SK-N-MC (cell line): ENCODE measurements at regions not wholly inside any gene's neighbourhood (a gene's known extent, or its start where the extent isn't known, plus 50 kb on each side); places are given as distances from the start of the nearest gene placed in this dataset.

Source experiments
- EZH2 ChIP-seq: fragments of 200-600 bp; sonication (generic); IDR thresholded peaks from one replicate; pipeline ENCODE4 v1.6.1; 2017; ENCODE audit warnings: antibody characterized with exemption
- FOXP2 ChIP-seq: optimal IDR thresholded peaks from 2 replicates; pipeline ENCODE3; 2011; ENCODE audit warnings: mild to moderate bottlenecking, moderate library complexity; ENCODE audit not compliant: insufficient read depth; ENCODE audit errors: extremely low read length, control extremely low read depth
- POLR2AphosphoS5 ChIP-seq: IDR thresholded peaks from 2 replicates; pipeline ENCODE4 v1.6.1; 2012; ENCODE audit warnings: mild to moderate bottlenecking, low read depth, low read length, borderline replicate concordance

DNA sequence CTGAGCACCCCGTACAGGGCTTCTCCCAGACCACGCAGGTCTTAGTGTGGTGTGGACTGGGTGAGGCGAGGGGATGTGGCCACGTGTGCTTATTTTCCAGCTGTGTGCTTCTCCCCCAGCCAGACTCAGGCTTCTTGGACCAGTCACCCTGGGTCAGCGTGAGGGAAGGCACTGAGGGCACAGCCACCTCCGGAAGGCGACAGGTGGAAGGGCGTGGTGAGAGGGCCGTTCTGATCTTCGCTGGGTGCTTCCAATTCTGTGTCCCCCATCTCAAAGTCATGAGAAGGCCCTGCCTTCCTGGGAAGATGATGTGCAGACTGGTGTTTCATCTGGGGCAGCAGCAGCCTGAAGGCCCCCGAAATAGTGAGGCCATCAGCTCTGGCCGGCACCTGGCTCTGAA is 169.7 kb upstream of the MYCN start:
- TF ChIP-seq POLR2AphosphoS5 (no peak), EZH2 (no peak), FOXP2 (no peak)
